Stomach smooth muscle (tissue), 2 donors: ENCODE measurements at regions not wholly inside any gene's neighbourhood (a gene's known extent, or its start where the extent isn't known, plus 50 kb on each side); places are given as distances from the start of the nearest gene placed in this dataset.
"Not testable (repeated sequence)": the region's sequence is repeated elsewhere in the genome, so short reads cannot be mapped to it uniquely, and the experiment has no call there.

Source experiments
- H3K27ac ChIP-seq: one replicate; pipeline ENCODE4 v1.7.0; 2013; ENCODE audit warnings: mild to moderate bottlenecking, low read length, inconsistent platforms
- H3K27me3 ChIP-seq, 2 donors: one replicate each; pipeline ENCODE4 v1.7.0; 2013; ENCODE audit warnings: low read length in 2 of 2; ENCODE audit not compliant: insufficient read depth in 2 of 2, control insufficient read depth in 1 of 2
- H3K36me3 ChIP-seq, 2 donors: one replicate each; pipeline ENCODE4 v1.7.0; 2013; ENCODE audit warnings: low read length in 2 of 2; ENCODE audit not compliant: control insufficient read depth in 2 of 2, insufficient read depth in 2 of 2
- H3K4me1 ChIP-seq: one replicate; pipeline ENCODE4 v1.7.0; 2013; ENCODE audit warnings: low read length; ENCODE audit not compliant: control insufficient read depth, insufficient read depth
- H3K4me3 ChIP-seq, 2 donors: one replicate each; pipeline ENCODE4 v1.7.0; 2013; ENCODE audit warnings: low read length in 2 of 2
- H3K9ac ChIP-seq, 2 donors: one replicate each; pipeline ENCODE4 v1.7.0; 2013; ENCODE audit warnings: low read length in 2 of 2, mild to moderate bottlenecking in 1 of 2
- H3K9me3 ChIP-seq, 2 donors: one replicate each; pipeline ENCODE4 v1.7.0; 2013; ENCODE audit warnings: low read length in 2 of 2; ENCODE audit not compliant: control insufficient read depth in 2 of 2
- donor health status: healthy.
- donor health status: Pancreatic carcinoma.

DNA sequence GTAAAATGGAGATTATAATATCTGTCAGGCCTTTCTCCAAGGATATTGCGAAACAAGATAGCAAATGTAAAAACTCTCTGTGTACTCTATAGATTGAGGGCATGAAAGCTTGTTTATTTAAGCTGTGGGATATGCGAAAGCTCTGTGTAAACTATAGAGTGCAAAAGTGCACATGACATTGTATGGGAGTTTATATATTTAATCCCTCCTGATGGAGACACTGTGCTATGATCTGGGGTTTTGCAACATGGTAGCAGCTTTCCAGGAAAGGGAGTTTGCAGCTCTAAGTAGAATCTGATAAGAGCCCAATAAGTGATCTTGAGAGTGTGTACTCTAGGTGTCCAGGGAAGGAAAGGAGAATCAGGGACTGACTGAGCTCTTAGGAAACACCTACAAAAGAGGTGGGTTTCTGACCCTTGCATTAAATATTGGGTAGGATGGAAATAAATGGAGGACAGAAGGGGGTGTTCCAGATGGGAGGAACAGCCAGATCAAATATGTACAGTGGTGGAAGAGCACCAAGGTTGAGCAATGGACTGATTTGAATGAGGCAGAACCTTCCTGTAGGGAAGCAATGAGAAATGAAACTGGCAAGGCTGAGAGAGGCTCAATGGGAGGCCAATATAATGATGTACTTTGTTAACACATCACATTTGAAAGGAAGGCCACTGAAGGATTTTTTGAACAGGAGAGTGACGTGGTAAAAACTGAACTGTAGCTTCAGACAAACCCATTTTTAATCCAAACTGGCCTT lies 450.1 kb downstream of the GJA1 start:
- Histone ChIP-seq H3K4me3 (no peak overlapping the region), H3K4me1 (no peaks in the 10 kb centered on the region), H3K9ac (no peak overlapping the region), H3K9me3 (no peaks in the 10 kb centered on the region), H3K36me3 (no peaks in the 10 kb centered on the region), H3K27me3 (no peaks in the 10 kb centered on the region), H3K27ac (no peak overlapping the region)

DNA sequence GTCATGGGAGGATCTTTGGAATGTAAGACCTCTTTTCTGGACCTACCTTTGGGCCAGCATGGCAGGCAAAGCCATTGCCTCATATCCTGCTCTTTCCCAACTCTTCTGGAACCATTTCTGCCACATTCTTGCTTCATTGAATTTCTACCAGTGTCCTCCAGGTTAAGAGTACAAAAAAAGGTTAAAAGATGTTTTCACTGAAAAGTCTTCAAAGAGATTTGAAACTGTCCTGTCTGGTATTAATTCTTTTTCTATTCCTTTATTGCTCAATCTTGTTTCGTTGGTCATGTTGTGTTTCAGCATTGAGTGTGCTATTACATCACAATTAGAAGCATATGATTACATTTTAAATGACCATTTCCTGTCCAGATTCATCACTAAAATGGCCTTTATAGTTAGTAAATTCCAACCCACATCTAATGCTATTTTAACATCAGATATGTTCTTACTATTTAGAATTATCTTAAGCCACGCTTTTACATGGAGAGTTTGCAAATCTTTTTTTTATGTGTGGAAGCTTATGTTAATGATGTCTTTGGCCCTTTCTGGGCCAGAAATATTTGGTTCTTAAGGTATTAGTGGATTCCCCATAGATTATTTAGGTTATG lies 450.9 kb downstream of the GJA1 start:
- no peaks in the 10 kb centered on the region for H3K9me3 ChIP-seq
- no peaks in the 10 kb centered on the region for H3K36me3 ChIP-seq
- no peak overlapping the region for H3K27ac ChIP-seq
- H3K4me3 ChIP-seq: no peak overlapping the region
- H3K9ac ChIP-seq: no peak overlapping the region
- no peaks in the 10 kb centered on the region for H3K4me1 ChIP-seq
- H3K27me3 ChIP-seq: no peaks in the 10 kb centered on the region

DNA sequence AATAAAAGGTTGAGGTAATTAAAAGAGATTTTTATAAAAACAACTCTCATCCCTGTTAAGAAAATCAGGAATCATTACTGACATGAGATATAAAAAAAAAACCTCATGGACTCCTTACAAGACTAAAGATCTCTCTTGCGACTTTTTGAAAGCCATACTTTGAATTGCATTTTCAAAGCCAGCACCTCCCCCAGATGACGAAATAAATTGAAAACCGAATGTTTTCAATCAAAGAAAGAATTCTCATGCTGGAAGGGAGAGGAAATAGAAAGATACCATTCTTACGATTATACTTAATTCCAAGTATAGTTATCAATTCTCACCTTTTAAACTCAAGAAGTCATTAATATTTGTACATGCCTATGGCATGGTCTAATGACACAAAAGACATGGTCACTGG lies 452.3 kb downstream of the GJA1 start:
- H3K9ac ChIP-seq: no peak overlapping the region
- no peaks in the 10 kb centered on the region for H3K36me3 ChIP-seq
- no peaks in the 10 kb centered on the region for H3K4me1 ChIP-seq
- no peak overlapping the region for H3K27ac ChIP-seq
- H3K27me3 ChIP-seq: no peaks in the 10 kb centered on the region
- no peaks in the 10 kb centered on the region for H3K9me3 ChIP-seq
- H3K4me3 ChIP-seq: no peak overlapping the region

DNA sequence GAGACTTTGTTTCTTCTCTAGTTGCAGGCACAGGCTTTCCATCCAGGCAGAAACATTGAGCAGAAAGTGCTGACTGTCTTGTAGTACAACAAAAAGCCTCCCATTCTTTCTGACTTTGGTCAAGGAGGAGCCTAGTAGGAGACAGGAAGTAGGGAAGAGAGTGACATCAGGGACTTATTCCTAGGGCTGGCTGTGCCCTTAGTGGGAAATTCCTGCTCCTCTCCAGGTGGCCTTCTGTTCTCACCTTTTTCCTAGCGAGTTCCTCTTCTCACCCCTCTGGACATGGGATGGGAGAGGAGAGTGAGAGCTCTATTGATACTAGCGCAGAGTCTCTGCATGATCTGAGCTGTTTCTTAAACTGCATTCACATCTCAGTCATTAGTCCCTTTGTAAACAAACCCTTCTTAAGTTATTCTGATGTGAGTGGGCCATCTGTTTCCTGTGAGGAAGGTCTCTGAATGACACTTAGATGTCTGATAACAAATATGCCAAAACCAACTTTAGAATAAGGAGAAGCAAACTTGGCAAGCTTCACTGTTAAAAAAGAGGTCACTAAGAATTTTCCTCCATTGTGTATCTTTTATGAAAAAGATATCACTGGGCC lies 455.0 kb downstream of the GJA1 start:
- Histone ChIP-seq H3K27ac (no peak overlapping the region), H3K4me1 (no peaks in the 10 kb centered on the region), H3K9ac (no peak overlapping the region), H3K4me3 (no peak overlapping the region), H3K27me3 (no peaks in the 10 kb centered on the region), H3K36me3 (no peaks in the 10 kb centered on the region), H3K9me3 (no peaks in the 10 kb centered on the region)

DNA sequence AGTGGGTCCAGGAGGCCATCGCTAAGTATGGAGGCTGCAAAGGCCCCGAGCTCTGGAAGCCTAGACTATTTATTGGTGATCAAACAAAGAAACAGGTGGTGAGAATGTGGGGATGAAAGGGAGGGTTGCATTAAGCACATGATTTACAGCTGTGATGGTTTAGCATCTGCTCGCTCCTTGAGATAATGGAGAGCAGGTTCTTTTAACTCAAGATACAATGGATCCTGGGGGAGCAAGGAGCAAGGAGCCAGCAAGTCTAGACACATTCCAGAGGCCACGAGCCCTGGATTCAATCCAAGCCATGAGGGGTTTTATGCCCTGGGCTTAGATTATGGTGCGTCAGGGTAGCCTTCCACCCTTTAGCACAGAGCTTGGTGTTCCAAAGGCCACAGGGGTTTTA lies 460.3 kb downstream of the GJA1 start:
- not testable (repeated sequence) for H3K9ac ChIP-seq, H3K27me3 ChIP-seq, H3K27ac ChIP-seq, H3K4me1 ChIP-seq, H3K36me3 ChIP-seq, H3K9me3 ChIP-seq, H3K4me3 ChIP-seq

DNA sequence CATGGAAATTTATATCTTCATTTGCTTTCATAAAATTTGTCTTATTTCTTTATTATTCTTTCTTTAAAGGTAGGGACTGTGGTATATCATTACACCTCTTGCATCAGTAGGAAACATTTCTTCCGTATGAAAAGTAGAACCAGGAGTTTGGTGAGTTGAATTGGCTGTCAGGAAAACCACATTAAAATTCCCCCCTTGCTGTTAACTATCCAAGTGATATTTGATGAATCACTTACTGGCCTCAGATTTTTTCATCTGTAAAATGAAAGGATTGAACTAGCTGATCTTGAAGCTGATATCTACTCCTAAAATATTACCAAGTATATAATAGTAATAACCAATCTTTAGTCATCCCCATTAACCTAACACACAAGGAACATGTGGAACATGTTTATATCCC lies 460.9 kb downstream of the GJA1 start:
- Histone ChIP-seq H3K27me3 (no peaks in the 10 kb centered on the region), H3K36me3 (no peaks in the 10 kb centered on the region), H3K4me1 (peaks cover 2% of the 10 kb centered on the region), H3K27ac (no peak overlapping the region), H3K4me3 (no peak overlapping the region), H3K9me3 (no peaks in the 10 kb centered on the region), H3K9ac (no peak overlapping the region)

DNA sequence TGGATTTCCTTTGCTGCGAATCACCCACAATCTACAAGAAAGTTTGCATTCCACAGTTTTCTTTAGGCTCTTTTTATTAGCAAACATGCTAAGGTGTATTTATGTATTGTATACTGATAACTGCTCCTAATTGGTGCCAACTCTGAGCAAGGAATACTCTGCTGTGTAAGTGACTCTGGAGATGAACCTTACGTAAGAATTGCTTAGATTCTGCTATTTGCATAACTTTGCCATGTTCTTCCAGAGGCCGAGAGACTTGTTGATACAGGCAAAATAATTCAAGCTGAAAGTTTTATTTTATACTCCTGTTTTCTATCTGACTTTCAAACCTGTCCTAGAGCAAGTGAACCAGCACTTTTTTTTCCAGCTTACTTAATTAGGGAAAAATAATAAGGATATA lies 461.3 kb downstream of the GJA1 start:
- Histone ChIP-seq H3K9me3 (no peaks in the 10 kb centered on the region), H3K27ac (no peak overlapping the region), H3K4me1 (peaks cover 2% of the 10 kb centered on the region), H3K4me3 (no peak overlapping the region), H3K27me3 (no peaks in the 10 kb centered on the region), H3K36me3 (no peaks in the 10 kb centered on the region), H3K9ac (no peak overlapping the region)

DNA sequence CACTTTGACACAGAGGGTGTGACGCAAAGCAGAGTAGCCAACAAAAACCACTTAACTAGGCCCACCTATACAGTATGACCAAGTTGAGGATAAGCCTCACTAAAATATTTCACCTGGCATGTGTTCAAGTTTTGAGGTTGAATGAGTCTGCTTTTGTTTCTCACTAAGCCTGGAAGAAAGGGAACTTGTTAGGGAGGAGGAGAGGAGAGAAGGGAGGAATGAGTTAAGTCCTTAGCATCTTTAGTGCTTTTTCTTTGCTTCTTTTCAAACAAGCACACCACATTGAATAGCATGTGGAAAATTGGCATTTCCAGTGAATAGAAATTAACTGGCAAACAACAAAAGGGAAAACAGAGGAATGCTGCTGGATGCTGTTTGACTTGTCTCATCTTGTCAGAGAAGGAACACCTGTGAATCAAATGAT lies 461.9 kb downstream of the GJA1 start:
- Histone ChIP-seq H3K4me3 (no peak overlapping the region), H3K27ac (no peak overlapping the region), H3K36me3 (no peaks in the 10 kb centered on the region), H3K4me1 (peaks cover 2% of the 10 kb centered on the region), H3K9ac (no peak overlapping the region), H3K27me3 (no peaks in the 10 kb centered on the region), H3K9me3 (no peaks in the 10 kb centered on the region)

DNA sequence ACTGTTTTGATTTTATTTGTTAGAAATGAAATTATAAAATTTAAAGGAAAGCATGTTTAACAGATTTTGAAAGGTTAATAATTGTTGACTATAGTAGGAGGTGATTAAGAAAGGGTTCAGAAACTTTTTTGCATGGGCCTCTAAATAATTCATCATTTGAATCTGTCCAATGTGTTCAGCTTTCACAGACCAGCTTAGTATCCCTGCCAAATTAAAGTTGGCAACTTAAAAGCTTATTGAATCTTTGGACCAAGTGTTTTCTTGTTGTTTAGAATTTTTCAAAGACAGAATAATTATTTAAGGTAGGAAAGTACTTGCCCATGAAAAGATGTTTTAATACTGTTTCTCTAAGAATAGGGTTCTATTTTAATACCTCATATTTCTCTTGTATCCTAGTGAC lies 466.0 kb downstream of the GJA1 start:
- peaks cover 2% of the 10 kb centered on the region for H3K4me1 ChIP-seq
- no peak overlapping the region for H3K4me3 ChIP-seq
- H3K36me3 ChIP-seq: no peaks in the 10 kb centered on the region
- no peaks in the 10 kb centered on the region for H3K27me3 ChIP-seq
- H3K9ac ChIP-seq: no peak overlapping the region
- no peaks in the 10 kb centered on the region for H3K9me3 ChIP-seq
- H3K27ac ChIP-seq: no peak overlapping the region

DNA sequence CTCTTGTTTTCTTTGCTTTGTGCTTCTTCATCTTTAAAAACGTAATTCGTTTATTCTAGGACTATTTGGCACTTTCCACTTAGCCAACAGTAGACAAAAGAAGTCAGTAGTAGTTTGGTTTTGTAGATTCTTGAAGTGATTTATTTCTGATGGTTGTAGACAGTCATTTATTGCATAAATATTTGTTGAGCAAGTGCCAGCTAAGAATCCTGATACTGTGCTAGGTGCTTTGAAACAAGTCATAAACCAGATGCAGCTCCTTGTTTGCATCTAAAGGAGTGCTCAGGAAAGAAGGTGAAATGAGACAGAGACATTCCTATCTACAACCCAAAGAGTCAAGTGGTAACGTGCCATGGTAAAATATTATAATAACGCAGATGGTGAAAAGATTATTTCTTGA lies 469.1 kb downstream of the GJA1 start:
- Histone ChIP-seq H3K4me1 (no peaks in the 10 kb centered on the region), H3K9me3 (peaks cover 0 to 5% of the 10 kb centered on the region in 2 donors), H3K27ac (no peak overlapping the region), H3K27me3 (no peaks in the 10 kb centered on the region), H3K9ac (no peak overlapping the region), H3K4me3 (no peak overlapping the region), H3K36me3 (no peaks in the 10 kb centered on the region)

DNA sequence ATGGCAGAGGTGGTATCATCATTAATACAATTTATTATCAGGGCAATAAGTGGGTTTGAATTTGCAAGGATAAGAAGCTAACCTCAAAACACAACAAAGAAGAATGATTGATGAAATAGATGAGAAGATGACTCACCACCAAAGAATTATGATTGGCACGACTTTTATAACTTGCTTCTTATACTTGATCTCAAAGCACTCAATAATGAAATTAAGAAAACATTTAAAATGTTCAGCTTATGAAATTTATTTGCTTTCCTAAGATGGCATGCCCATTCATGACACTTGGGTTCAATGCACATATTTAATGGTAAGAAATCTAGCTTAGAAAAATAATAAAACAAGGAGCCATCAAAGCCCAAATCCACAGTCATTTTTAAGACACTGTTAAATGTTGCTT lies 477.5 kb downstream of the GJA1 start:
- H3K27me3 ChIP-seq: no peaks in the 10 kb centered on the region
- H3K4me3 ChIP-seq: no peak overlapping the region
- no peaks in the 10 kb centered on the region for H3K36me3 ChIP-seq

More for the DNA sequence above, 477.5 kb downstream of the GJA1 start:
- no peaks in the 10 kb centered on the region for H3K4me1 ChIP-seq
- peaks cover 0 to 14% of the 10 kb centered on the region in 2 donors for H3K9me3 ChIP-seq
- no peak overlapping the region for H3K27ac ChIP-seq
- H3K9ac ChIP-seq: no peak overlapping the region
